GM18873 (cell line): ENCODE measurements at regions not wholly inside any gene's neighbourhood (a gene's known extent, or its start where the extent isn't known, plus 50 kb on each side); places are given as distances from the start of the nearest gene placed in this dataset.
"Not testable (repeated sequence)": the region's sequence is repeated elsewhere in the genome, so short reads cannot be mapped to it uniquely, and the experiment has no call there.

Experiments
- ATAC-seq: cut with Tn5 transposase; IDR thresholded peaks from one replicate; pipeline ENCODE4 v1.9.1; 2021; ENCODE audit warnings: mild to moderate bottlenecking, moderate library complexity, moderate number of reproducible peaks; ENCODE audit not compliant: unreplicated experiment, low FRiP score

DNA sequence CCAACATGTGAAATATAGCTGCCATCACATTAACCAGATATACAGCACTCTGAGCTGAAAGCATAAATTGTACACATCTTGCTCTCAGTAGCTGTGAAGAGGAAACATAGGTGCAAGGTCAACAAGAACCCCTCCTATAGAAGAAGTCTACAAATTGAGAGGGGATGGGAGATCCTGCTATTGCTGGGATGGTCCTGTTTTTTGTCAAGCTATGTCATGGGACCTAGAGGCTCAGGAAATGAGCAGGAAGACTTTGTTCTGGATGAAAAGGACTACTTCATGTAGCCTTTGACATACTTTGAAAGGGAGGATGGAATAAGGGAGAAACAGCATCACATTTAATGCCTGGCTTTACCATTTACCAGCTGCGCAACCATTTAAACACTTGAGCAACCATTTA is 688.8 kb downstream of the TTLL7 start:
- not testable (repeated sequence) for ATAC-seq

DNA sequence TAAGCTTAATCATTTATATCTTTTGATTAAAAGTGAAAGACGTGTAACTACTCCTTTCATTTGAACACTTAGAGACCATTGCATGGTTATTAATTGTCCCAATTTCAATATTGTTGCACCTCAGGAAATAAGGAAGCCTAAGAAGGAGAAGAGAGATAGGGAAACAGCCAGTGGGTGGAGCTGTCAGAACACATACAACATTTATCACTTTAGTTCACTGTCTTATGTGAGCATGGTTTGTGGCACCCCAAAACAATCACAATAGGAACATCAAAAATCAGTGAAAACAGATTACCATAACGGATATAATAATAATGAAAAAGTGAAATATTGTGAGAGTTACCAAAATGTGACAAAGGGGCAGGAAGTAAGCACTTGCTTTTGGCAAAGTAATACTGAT is 689.9 kb downstream of the TTLL7 start:
- ATAC-seq: not testable (repeated sequence)

DNA sequence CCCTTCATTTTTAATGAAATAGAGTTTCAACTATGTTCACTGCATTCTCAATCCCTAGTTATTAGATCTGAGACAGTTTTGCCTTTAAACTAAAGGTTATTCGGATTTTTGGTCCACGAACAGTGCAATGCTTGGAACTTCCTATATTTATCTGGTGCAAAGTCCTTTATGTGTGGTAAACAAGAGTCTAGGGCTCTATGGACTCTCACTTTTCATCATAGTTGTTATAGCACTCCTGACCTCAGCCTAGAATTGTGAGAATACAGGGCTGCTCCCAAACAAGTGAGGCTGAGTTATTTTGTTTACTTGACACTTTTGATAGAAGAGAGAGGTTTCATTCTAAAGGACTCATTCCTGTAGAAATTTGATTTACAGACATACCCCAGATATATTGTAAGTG is 692.1 kb downstream of the TTLL7 start:
- ATAC-seq: not testable (repeated sequence)

DNA sequence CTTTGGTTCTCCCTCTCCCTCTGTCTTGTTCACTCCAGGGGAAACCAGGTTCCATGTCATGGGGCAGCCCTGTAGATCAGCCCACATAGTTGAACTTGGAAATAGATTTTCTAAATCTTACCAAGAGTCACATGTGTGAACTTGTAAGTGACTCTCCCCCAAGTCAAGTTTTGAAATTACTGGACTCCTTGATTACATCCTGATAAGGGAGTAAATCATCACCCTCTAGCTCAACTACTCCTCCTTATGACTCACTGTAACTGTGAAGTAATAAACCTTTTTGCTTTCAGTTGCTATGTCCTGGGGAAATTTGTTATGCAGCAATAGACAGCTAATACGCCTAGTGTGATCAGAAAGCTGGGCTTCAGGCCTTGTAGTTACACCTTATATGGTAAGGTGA is 703.3 kb downstream of the TTLL7 start:
- not testable (repeated sequence) for ATAC-seq

DNA sequence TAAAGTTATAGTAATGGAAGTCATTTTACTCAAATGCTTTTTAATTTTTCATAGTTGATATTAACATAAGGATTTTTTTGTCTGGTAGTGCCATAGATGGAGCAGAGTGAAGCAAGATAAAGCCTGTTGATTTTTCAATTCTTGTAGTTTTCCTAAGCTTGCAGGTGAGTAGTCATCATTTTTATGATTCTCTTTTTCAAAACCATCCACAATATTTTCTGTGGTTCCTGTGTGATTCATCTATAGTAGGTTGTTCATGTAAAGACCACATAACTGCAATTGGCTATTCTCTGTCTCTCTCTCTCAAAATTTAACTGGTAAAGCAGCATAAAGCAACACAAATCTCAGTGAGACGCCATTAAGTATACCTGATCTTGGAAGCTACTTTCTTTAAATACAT is 711.5 kb downstream of the TTLL7 start:
- not testable (repeated sequence) for ATAC-seq

DNA sequence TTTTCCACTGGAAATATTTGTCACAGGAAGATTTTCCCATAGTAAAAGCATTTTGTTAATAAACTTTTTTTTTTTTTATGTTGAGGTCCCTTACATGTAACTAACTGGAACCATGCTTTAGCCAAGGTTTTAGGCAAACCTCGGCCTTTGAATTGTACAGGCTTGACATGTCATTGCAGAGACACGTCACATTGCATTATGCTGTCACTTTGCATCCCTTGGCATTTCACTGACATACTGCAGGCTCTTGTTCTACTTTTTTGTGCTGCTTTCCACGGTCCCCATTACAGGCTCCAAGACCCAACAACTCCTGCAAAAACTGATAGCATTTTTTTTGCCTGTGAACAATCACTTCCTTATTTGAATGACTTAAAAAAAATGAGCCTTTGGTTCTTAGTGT is 724.3 kb downstream of the TTLL7 start:
- ATAC-seq: not testable (repeated sequence)

DNA sequence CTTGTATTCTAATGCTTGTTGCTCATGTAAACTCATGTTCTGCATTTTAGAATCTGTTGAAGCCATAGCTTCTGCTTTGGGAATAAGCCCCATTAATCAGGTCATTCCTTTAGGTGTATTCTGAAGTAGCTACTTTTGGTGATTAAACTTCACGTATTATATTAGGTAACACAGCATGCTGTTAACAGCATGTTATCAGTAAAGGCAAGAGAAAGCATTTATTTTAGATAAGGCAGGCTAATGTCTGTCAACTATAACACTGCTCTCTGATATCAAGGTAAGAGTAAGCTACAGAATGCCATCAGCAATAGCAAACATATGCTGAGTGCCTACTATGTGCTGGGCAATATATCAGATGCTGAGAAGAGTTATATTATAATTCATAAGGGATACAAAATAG is 726.4 kb downstream of the TTLL7 start:
- not testable (repeated sequence) for ATAC-seq

DNA sequence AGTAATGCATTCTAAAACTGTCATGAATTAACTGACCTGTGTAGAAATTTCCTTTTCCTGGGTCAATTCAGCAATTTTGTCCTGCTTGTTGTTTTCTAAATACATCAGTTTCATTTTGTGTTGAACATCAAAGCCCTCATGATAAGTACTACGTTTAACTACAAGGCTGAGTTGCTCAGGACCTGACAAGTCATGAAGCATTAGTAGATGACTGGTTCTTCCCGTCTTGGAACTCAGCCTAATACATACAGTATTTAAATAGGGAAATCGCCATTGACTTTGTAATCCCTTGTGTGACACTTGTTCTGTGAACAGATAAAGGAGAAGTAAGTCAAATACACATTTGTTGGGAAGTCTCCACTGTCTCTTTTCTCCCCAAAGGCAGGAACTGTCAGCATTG is 727.1 kb downstream of the TTLL7 start:
- ATAC-seq: not testable (repeated sequence)

DNA sequence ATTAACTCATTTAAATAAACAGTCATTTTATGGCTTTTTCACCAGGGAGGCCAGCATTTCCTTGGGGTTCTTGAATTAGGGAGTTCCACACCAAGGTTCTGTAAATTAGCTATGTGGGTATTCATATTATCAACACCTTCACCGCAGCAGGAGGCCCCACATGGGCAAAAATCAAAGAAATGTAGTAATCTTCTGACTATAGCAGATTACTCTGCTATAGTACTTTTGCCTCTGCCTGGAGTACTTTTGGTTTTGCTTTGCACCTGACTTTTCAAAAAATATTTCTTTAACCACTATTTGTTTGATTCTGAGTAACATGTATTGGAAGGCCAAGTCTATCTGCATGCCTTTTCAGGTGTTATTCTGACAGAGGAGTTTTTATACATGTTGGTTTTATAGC is 728.1 kb downstream of the TTLL7 start:
- not testable (repeated sequence) for ATAC-seq

DNA sequence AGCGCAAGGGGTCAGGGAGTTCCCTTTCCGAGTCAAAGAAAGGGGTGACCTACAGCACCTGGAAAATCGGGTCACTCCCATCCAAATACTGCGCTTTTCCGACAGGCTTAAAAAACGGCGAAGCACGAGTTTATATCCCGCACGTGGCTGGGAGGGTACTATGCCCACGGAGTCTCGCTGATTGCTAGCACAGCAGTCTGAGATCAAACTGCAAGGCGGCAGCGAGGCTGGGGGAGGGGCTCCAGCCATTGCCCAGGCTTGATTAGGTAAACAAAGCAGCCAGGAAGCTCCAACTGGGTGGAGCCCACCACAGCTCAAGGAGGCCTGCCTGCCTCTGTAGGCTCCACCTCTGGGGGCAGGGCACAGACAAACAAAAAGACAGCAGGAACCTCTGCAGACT is 735.1 kb downstream of the TTLL7 start:
- not testable (repeated sequence) for ATAC-seq

DNA sequence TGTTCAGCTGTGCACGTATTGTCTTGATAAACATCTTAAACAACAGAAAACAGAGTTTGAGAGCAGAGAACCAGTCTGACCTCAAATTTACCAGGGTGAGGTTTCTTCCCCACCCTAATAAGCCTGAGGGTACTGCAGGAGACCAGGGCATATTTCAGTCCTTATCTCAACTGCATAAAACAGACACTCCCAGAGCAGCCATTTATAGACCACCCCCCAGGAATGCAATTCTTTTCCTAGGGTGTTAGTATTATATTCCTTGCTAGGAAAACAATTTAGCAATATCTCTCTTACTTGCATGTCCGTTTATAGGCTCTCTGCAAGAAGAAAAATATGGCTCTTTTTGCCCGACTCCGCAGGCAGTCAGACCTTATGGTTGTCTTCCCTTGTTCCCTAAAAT is 747.2 kb downstream of the TTLL7 start:
- ATAC-seq: not testable (repeated sequence)

DNA sequence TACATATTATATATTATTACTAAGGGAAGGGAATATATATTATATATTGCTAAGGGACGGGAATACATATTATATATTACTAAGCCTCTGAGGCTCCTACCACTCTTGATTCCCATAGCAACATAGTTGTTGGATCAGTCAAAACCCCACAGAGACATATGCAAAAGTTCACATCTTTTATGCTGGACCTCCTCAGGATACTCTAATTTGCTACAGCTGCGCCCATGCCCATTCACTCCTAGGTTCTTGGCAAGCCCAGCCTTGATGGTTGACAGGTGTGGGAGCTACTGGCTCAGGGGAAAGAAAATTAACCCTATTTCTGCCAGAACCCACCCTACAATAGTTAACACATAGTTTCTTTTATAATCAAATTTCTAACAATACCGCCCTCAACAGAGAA is 752.2 kb downstream of the TTLL7 start:
- not testable (repeated sequence) for ATAC-seq

DNA sequence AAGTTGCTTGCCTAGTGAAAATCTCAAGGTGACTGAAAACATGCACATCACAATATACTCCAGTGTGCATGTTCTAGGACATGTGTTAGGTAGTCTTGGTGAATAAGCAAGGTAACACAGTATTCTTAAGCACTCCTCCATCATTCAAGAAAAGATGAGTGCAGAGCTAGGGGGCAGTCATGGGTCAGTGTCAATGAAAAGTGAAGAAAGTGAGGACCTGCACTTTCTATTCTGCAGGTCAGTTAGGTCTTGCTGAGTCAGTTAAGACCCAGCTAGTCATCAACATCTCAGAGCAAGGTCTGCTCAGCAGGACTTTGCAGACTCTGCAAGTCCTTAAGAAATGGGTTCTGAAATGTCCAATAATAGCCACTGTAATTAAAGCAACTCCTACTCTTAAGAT is 754.1 kb downstream of the TTLL7 start:
- ATAC-seq: not testable (repeated sequence)

DNA sequence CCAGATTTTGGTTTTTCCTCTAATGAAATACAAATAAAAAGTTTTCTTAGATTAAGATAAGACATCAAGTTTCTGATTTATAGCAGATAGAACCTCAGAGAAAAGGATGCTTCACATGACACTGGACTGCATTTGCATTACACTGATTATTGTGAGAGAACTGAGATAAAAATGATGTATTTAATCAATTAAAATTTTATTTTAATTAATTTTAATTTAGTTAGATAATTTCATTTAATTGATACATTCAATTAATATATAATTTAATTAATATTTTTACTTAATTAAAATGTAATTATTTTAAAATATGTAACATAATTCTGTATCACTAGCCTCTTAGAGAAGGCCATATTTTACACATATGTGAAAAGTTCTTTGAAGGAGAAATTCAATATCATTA is 759.4 kb downstream of the TTLL7 start:
- not testable (repeated sequence) for ATAC-seq

DNA sequence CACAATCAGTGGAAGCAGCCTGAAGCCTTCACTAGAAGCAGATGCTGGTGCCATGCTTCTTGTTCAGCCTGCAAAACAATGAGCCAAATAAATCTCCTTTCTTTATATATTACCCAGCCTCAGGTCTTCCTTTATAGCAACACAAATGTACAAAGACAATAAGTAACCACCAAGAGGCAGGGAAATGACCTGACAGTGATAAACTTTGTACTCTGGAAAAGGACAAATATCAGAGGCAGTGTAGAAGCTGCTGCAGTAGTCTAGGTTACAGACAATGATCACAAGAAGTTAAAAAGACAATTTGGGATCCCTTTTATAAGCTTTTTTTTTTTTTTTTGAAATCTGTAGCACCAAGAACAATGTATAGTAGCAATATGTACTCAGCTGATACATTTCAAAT is 760.3 kb downstream of the TTLL7 start:
- not testable (repeated sequence) for ATAC-seq

DNA sequence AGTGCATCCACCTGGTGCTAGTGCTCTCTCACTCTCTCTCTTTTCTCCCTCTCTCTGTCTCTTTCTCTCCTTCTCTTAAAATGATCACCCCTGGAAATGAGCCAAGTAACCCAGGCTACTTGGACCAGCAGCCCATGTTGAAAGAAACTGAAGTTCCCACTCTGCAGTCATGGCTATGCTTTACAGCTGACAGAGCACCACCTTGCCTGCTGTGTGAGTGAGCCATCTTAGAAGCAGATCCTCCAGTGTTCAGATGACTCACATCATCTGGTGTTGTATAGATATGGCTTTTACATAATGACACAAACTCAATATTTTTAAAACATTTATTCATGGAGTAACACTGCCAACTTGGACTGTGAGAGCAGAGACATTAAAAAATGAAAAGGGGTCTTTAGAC is 779.1 kb downstream of the TTLL7 start:
- ATAC-seq: not testable (repeated sequence)

DNA sequence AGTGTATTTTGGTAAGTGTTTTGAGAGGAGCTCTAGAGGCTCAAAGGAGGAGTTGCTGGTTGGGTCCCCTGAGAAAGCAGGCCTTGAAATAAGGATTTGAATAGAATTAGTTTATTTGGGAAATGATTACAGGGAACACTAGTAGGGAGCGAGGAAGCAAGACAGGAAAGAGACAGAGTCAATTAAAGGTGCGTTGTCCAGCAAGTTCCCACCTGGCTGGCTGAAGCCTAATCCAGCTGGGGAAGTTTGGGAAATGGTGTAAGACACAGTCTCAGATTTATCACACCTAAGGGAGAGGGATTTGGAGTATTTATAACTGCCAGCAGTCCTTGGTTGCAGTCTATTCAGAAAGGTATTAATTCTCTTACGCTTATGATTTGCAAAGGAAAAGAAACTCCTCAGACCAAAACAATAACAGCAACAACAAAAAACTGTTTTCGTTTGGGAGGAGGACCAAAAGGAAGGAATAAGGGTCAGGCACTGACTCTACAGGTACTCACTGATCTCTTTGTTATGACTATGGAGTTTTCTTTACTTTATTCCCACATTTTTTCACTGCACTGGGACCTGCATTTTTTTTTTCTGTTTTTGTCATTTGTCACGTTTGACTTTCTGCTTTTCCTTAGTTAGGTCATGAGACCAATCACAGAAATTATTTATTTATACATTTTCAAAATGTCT is 780.8 kb downstream of the TTLL7 start:
- ATAC-seq: not testable (repeated sequence)

DNA sequence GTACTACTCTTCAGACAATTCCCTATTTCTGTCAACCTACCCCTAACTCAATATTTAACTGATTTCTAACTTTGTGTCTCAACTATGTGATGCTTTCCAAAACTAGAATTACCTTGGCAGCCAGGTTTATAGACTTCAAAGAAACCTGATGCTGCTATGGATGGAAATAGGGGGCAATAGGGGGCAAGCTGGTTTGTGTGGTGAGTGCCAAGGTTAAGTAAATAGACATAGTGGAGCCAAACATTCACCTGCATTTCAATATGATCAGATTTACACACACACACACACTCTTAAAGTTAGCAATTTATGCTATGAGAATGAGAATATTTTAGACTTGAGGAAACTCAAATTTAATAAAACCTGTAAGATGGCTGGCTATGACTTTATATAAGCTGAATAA is 784.6 kb downstream of the TTLL7 start:
- ATAC-seq: not testable (repeated sequence)

DNA sequence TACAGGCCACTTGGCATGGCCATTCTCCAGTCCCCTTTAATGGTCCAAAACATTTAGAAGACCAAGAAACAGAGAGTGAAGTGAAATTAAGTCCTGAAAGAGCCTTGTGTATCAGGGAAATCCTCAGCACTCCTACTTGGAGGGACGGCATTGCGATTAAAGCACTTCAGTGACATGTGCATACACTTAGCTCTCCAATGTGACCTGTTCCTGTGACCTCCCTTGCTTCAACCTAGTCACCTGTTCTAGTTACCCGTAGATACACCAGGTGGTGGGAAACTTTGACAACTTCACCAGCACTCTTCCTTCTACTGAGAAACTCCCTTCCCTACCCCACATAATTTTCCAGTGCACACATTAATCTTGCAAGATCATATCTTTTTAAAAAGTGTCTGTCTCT is 785.3 kb downstream of the TTLL7 start:
- not testable (repeated sequence) for ATAC-seq

DNA sequence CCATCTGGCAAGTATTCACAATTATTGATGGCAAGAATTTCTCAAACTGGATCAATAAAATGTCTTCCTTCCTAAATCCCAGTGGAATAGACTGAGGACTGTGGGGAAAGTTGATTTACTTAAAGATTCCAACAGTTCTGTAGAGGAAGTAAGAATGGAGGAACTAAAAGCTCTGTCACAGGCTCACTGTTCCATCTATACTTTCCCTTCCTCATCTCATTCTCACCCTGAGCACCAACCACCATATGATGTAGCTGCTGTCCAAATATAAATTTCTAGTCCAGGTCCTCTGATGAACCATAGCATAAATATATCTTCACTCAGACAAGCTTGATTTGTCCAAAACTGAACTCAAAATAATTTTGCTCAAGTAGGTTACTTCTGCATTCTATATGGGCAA is 786.9 kb downstream of the TTLL7 start:
- not testable (repeated sequence) for ATAC-seq

DNA sequence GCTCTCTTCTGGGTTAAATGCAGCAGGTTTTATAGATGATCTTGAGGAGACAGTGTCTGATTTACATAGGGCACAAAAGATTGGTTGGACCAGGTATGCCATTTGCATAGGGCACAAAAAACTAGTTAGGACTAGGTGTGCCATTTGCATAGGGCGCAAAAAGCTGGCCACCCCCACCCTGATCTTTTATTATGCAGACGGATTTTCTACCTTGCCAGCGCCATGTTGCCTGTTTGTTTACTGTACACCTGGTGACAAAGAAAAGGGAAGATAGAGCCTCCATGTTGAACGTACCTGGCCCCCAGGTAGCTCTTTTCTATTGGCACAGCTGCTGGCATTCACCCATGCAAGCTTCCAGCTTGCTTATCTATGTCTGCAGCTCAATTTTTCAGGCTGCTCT is 790.4 kb downstream of the TTLL7 start:
- ATAC-seq: not testable (repeated sequence)

DNA sequence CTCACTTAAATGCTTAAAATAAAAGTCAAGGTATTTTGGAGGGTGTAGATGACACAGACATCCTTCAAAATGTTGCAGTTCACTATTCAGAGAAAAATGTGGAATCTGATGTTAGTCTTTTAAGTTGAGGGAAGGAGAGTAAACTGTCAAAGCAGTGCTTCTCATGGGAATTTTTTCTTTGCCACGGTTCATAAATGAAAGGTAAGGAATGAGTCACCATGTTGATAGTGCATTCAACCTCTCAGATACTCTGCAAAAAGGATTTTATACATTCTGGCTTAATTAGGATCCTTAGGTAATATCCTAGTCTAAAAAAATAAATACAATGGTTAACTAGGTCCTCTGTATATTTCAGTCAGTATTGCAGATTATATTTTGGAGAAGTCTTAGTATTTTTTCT is 804.3 kb downstream of the TTLL7 start:
- ATAC-seq: not testable (repeated sequence)
